GM12873 (cell line): ENCODE measurements at regions not wholly inside any gene's neighbourhood (a gene's known extent, or its start where the extent isn't known, plus 50 kb on each side); places are given as distances from the start of the nearest gene placed in this dataset.

Source experiments
- TF ChIP-seq, protein P1 (sequence below): IDR thresholded peaks from 2 replicates; pipeline ENCODE4 v1.5.1; 2012; ENCODE audit warnings: low read depth, mild to moderate bottlenecking, moderate library complexity, low read length, control low read depth; ENCODE audit not compliant: insufficient read depth; ENCODE audit errors: missing control alignments

DNA sequence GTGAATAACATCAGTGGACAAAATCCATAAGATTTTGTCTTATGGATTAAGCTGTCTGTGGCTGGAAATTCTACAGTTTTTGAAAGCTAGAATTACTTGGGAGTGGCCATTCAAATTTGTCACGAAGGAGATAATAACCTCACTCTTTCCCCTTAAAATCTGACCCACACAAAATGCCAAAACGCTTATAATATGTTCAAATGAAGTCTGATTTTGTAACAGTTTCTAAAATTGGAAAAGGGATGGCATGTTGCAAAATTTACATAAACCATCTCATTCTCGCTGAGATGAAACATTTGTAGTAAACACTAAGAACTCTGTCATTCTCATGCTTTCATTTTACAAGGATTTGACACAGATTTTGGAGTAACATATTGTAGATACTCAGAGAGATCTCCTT lies 112.7 kb downstream of the GJA1 start:
- TF ChIP-seq, protein P1, sequence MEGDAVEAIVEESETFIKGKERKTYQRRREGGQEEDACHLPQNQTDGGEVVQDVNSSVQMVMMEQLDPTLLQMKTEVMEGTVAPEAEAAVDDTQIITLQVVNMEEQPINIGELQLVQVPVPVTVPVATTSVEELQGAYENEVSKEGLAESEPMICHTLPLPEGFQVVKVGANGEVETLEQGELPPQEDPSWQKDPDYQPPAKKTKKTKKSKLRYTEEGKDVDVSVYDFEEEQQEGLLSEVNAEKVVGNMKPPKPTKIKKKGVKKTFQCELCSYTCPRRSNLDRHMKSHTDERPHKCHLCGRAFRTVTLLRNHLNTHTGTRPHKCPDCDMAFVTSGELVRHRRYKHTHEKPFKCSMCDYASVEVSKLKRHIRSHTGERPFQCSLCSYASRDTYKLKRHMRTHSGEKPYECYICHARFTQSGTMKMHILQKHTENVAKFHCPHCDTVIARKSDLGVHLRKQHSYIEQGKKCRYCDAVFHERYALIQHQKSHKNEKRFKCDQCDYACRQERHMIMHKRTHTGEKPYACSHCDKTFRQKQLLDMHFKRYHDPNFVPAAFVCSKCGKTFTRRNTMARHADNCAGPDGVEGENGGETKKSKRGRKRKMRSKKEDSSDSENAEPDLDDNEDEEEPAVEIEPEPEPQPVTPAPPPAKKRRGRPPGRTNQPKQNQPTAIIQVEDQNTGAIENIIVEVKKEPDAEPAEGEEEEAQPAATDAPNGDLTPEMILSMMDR, result no peak

DNA sequence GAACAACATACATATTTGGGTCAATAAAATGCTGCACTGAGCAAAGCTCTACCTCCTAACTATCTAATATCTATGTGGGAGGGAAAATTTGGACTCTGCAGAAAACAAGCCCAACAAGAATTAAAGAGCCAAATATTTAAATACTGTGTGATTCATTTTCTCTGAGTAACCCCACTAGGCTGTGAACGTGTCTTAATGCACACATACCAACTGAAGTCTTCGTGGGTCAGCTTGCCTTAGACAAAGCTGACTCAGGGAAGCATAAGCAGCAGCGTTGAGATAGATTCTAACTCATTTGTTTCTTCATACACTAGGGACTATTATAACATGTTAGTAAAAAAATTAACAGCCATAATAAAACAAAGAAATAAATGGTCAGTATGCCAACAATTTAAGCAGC lies 114.3 kb downstream of the GJA1 start:
- TF ChIP-seq, protein P1, result no peak

DNA sequence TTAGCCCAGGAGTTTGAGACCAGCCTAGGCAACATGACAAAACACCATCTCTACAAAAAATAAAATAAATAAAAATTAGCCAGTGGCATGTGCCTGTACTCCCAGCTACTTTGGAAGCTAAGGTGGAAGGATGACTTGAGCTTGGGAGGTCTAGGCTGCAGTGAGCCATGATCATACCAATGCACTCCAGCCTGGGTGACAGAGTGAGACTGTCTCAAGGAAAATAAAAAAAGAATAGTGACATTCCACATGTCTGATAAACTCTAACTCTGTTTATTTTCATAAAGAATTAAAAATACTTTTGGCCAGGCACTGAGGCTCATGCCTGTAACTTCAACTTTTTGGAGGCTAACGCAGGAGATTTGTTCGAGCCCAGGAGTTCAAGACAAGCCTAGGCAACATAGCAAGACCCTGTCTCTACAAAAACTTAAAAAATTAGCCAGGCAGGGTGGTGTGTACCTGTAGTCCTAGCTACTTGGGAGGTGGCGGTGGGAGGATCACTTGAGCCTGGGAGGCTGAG lies 115.1 kb downstream of the GJA1 start:
- TF ChIP-seq, protein P1, result no peak

DNA sequence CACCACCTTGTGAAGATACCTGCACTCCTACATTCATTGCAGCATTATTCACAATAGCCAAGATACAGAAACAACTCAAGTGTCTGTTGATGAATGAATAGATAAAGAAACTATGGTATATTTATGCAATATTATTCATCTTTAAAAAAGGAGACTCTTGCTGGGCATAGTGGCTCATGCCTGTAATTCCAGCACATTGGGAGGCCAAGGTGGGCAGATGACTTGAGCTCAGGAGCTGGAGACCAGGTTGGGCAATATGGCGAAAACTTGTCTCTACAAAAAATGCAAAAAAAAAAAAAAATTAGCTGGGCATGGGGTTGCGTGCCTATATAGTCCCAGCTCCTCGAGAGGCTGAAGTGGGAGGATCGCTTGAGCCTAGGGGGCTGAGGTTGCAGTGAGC lies 119.8 kb downstream of the GJA1 start:
- TF ChIP-seq, protein P1, result no peak

DNA sequence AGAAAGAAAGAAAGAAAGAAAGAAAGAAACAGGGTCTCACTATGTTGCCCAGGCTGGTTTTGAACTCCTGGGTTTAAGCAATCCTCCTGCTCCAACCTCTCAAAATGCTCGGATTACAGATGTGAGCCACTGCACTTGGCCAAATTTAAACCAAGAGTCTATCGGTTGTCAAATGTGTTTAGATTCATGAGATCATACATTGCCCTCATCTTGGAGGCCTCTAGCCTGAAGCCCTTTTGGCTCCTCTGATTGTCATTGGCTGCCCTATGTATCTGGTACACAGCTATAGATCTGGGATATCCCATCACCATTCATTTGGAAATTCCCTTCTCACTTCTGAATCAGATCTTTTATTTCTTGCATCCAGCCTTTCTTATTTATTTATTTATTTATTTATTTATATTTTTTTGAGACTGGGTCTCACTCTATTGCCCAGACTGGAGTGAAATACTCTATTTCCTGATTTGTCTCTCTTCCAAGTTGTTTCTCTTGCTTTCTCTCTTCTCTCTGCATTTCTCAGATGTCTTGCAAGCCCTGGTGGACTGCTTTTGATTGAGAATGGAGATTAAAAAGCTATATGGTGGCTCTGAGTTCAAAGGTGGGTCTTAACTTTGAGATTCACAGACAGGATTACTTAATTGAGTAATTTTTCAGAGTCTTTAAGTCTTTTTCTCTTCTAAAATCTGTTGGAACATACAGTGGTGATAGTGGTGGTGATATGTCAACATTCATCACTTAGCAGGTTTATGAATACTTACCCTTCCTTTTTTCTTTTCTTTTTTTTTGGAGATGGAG lies 121.9 kb downstream of the GJA1 start:
- TF ChIP-seq, protein P1, result no peak

DNA sequence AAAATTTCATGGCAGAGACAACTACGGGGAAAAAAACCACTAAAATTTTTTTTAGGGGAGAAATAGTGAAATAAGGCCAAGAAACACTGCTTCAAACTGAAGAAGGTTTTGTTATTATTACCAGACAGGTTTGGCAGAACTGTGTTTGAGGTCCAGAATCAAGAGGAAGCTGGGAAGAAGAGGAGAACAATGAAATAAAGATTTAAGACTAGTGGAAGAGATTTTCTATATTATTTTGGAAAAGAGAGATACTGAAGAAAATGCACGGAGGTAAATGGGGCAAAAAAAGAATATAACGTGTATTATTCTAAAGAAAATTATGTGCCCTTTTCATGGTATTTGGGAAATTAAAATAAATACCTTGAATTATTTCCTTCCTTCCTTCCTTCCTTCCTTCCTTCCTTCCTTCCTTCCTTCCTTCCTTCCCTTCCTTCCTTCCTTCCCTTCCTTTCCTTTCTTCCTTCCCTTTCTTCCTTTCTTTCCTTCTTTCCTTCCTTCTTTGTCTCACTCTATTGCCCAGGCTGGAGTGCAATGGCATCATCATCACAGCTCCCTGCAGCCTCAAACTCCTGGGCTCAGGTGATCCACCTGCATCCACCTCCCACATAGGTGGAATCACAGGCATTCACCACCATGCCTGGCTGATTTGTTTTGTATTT lies 124.3 kb downstream of the GJA1 start:
- TF ChIP-seq, protein P1, result no peak

DNA sequence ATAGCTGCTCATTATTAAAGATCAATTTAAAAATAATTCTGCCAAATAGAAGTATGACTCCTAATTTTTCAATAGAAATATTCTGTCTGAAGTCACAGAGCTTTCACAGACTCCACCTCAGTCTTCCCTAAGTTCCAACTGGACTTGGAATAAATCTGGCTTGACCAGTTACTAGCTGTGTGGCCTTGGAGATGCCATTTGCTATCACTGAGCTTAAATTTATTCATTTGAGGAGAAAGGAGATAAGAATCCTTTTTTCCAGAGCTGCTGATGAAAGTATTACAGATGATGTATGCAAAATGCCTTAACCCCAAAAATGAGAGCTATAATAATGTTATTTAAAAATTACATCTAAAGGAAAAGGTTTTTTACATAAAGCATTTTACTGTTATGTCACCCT lies 125.0 kb downstream of the GJA1 start:
- TF ChIP-seq, protein P1, result no peak
